GM12878 (cell line): ENCODE measurements at regions not wholly inside any gene's neighbourhood (a gene's known extent, or its start where the extent isn't known, plus 50 kb on each side); places are given as distances from the start of the nearest gene placed in this dataset.

Source experiments
- ATAC-seq: fragments of 200-7000 bp; cut with Tn5 transposase; 3 replicates; pipeline ENCODE4 v1.9.1; 2020; ENCODE audit warnings: mild to moderate bottlenecking, moderate library complexity
- BruUV-seq: library from RNA; stranded (reverse); fragments of 400-500 nt; replicated peaks from 2 replicates; lab custom pipeline; 2021; lab: Mats Ljungman, UMichigan
- CTCF ChIA-PET: fragments of 300-600 bp; sonication (Branson Sonifier 250); formaldehyde crosslinking; extraction: SDS; loops from one replicate; lab custom pipeline; 2021; ENCODE audit warnings: inconsistent platforms; lab: Yijun Ruan, JAX
- POLR2A ChIA-PET: fragments of 350-600 bp; formaldehyde crosslinking; extraction: SDS; loops from one replicate; lab custom pipeline; 2021; ENCODE audit warnings: inconsistent platforms; lab: Charles Lee
- RAD21 ChIA-PET: fragments of 300-600 bp; sonication (Branson Sonifier 250); formaldehyde crosslinking; loops from one replicate; lab custom pipeline; 2023; ENCODE audit warnings: antibody characterized with exemption; ENCODE audit not compliant: unreplicated experiment; lab: Charles Lee
- SMC1A ChIA-PET: fragments of 300-600 bp; sonication (Branson Sonifier 250); formaldehyde crosslinking; loops from one replicate; lab custom pipeline; 2023; ENCODE audit not compliant: unreplicated experiment, uncharacterized antibody; lab: Charles Lee
- DNase-seq: peaks from one replicate; pipeline ENCODE4 v3.0.0-alpha.2; 2011; ENCODE audit warnings: low read depth, low spot score
- FAIRE-seq: peaks from 3 replicates; lab custom pipeline; 2011; peaks lifted over from hg19 to GRCh38; lab: Jason Lieb, UNC
- H2AFZ ChIP-seq: 2 replicates; pipeline ENCODE4 v1.6.0; 2011; ENCODE audit warnings: low read depth, low read length, control low read depth; ENCODE audit not compliant: control insufficient read depth
- H3K27ac ChIP-seq: 2 replicates; pipeline ENCODE4 v1.5.1; 2011; ENCODE audit warnings: control low read depth; ENCODE audit not compliant: control insufficient read depth, insufficient read depth
- H3K27me3 ChIP-seq, 2 experiments: replicated peaks in 1 of 2; 2 replicates each; pipeline versions ENCODE4 v1.6.0 to v1.6.1; 2011; ENCODE audit warnings: low read length in 1 of 2; ENCODE audit not compliant: control insufficient read depth in 2 of 2, insufficient read depth in 2 of 2
- H3K36me3 ChIP-seq, 2 experiments: 2 replicates each; pipeline ENCODE4 v1.5.1; 2011; ENCODE audit warnings: low read length in 1 of 2; ENCODE audit not compliant: control insufficient read depth in 2 of 2, insufficient read depth in 2 of 2
- H3K4me1 ChIP-seq: 2 replicates; pipeline ENCODE4 v1.6.1; 2011; ENCODE audit warnings: mild to moderate bottlenecking, low read length, moderate library complexity, mixed read lengths; ENCODE audit not compliant: control insufficient read depth, insufficient read depth
- H3K4me2 ChIP-seq: 2 replicates; pipeline ENCODE4 v1.6.0; 2011; ENCODE audit warnings: control low read depth; ENCODE audit not compliant: control insufficient read depth, insufficient read depth
- H3K4me3 ChIP-seq: fragments of 200-600 bp; sonication (generic); 2 replicates; pipeline ENCODE4 v1.5.1; 2016
- H3K79me2 ChIP-seq: 2 replicates; pipeline ENCODE4 v1.6.0; 2011; ENCODE audit warnings: low read length; ENCODE audit not compliant: control insufficient read depth, insufficient read depth
- H3K9ac ChIP-seq: 2 replicates; pipeline ENCODE4 v1.8.0; 2011; ENCODE audit warnings: low read length, control low read depth, mixed read lengths; ENCODE audit not compliant: control insufficient read depth, insufficient read depth
- H3K9me3 ChIP-seq: replicated peaks from 3 replicates; pipeline ENCODE4 v1.5.1; 2011; ENCODE audit warnings: mild to moderate bottlenecking, low read length; ENCODE audit not compliant: control insufficient read depth, insufficient read depth
- H4K20me1 ChIP-seq: 2 replicates; pipeline ENCODE4 v1.6.0; 2011; ENCODE audit not compliant: control insufficient read depth, insufficient read depth
- CBX3 ChIP-seq: fragments of 200-600 bp; sonication (generic); IDR thresholded peaks from 2 replicates; pipeline ENCODE4 v1.6.1; 2016; ENCODE audit warnings: low read depth, borderline replicate concordance
- SUPT20H ChIP-seq: IDR thresholded peaks from 2 replicates; pipeline ENCODE4 v1.6.1; 2011; ENCODE audit warnings: low read depth, mild to moderate bottlenecking, low read length, moderate library complexity, borderline replicate concordance; ENCODE audit not compliant: control insufficient read depth
- YBX1 ChIP-seq: fragments of 450-650 bp; IDR thresholded peaks from 2 replicates; pipeline ENCODE4 v1.6.1; 2016; ENCODE audit warnings: antibody characterized with exemption
- WGBS: methylation state at CpG from one replicate; pipeline ENCODE4 v1.1.6; 2016; ENCODE audit warnings: low lambda C conversion rate; ENCODE audit not compliant: insufficient replicate concordance, insufficient coverage; ENCODE audit errors: missing lambda C conversion rate; 5-methylcytosine and 5-hydroxymethylcytosine counted together
- in situ Hi-C: fragments of 300-500 bp; cut with MboI; formaldehyde crosslinking; loops from 9 replicates; pipeline ENCODE4 v1.14.3; 2018; ENCODE audit warnings: mixed read lengths
- intact Hi-C: fragments of 100-400 bp; cut with micrococcal nuclease; formaldehyde crosslinking; loops from one replicate; pipeline ENCODE4 v1.14.2; 2022; ENCODE audit not compliant: unreplicated experiment
- TF ChIP-seq, protein P1 (sequence below): fragments of 450-650 bp; IDR thresholded peaks from 2 replicates; pipeline ENCODE4 v1.6.1; 2017; ENCODE audit warnings: mild to moderate bottlenecking, moderate library complexity
- TF ChIP-seq, protein P2 (sequence below): fragments of 450-650 bp; formaldehyde crosslinking; IDR thresholded peaks from 2 replicates; pipeline ENCODE4 v1.4.0; 2020; ENCODE audit warnings: mild to moderate bottlenecking, moderate library complexity

DNA sequence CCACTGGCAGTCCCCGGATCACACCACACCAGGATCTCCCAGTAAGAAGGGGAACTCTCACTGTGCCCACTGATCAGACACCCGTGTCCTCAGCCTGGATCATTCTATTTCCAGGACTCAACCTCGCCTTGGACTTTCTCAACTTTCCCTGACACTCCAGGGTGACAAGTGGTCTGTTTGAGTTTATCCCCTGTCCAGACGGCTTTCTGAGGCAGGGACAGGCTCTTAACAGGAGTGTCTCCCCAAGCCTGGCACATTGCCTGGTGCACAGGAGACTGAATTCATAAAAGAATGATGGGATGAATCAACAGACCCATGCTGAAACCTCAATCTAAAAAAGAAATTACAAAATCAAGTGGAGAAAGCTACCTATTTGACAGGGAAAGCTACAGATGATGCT, 606.6 kb downstream of the EFNB2 start:
- Histone ChIP-seq H4K20me1 (no peaks in the 10 kb centered on the region), H3K79me2 (no peaks in the 10 kb centered on the region), H3K4me2 (no peak overlapping the region), H3K27me3 (no peaks in the 10 kb centered on the region), H2AFZ (no peak overlapping the region), H3K36me3 (no peaks in the 10 kb centered on the region), H3K4me1 (no peaks in the 10 kb centered on the region), H3K4me3 (no peak overlapping the region), H3K9me3 (no peaks in the 10 kb centered on the region), H3K9ac (no peak overlapping the region), H3K27ac (no peak overlapping the region)
- ChIA-PET SMC1A (interaction anchor here (0.6 to 1.2 kb wide), 2 partner anchors 11 to 111 kb away, joined by 3 read pairs; no protein-coding TSS in a partner anchor), POLR2A (no interaction called here), RAD21 (no interaction called here), CTCF (no interaction called here)
- DNase-seq (no peak), ATAC-seq (no peak), FAIRE-seq (no peak)
- TF ChIP-seq CBX3, result no peak
- TF ChIP-seq, protein P1, sequence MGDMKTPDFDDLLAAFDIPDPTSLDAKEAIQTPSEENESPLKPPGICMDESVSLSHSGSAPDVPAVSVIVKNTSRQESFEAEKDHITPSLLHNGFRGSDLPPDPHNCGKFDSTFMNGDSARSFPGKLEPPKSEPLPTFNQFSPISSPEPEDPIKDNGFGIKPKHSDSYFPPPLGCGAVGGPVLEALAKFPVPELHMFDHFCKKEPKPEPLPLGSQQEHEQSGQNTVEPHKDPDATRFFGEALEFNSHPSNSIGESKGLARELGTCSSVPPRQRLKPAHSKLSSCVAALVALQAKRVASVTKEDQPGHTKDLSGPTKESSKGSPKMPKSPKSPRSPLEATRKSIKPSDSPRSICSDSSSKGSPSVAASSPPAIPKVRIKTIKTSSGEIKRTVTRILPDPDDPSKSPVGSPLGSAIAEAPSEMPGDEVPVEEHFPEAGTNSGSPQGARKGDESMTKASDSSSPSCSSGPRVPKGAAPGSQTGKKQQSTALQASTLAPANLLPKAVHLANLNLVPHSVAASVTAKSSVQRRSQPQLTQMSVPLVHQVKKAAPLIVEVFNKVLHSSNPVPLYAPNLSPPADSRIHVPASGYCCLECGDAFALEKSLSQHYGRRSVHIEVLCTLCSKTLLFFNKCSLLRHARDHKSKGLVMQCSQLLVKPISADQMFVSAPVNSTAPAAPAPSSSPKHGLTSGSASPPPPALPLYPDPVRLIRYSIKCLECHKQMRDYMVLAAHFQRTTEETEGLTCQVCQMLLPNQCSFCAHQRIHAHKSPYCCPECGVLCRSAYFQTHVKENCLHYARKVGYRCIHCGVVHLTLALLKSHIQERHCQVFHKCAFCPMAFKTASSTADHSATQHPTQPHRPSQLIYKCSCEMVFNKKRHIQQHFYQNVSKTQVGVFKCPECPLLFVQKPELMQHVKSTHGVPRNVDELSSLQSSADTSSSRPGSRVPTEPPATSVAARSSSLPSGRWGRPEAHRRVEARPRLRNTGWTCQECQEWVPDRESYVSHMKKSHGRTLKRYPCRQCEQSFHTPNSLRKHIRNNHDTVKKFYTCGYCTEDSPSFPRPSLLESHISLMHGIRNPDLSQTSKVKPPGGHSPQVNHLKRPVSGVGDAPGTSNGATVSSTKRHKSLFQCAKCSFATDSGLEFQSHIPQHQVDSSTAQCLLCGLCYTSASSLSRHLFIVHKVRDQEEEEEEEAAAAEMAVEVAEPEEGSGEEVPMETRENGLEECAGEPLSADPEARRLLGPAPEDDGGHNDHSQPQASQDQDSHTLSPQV, result no peak
- TF ChIP-seq, protein P2, sequence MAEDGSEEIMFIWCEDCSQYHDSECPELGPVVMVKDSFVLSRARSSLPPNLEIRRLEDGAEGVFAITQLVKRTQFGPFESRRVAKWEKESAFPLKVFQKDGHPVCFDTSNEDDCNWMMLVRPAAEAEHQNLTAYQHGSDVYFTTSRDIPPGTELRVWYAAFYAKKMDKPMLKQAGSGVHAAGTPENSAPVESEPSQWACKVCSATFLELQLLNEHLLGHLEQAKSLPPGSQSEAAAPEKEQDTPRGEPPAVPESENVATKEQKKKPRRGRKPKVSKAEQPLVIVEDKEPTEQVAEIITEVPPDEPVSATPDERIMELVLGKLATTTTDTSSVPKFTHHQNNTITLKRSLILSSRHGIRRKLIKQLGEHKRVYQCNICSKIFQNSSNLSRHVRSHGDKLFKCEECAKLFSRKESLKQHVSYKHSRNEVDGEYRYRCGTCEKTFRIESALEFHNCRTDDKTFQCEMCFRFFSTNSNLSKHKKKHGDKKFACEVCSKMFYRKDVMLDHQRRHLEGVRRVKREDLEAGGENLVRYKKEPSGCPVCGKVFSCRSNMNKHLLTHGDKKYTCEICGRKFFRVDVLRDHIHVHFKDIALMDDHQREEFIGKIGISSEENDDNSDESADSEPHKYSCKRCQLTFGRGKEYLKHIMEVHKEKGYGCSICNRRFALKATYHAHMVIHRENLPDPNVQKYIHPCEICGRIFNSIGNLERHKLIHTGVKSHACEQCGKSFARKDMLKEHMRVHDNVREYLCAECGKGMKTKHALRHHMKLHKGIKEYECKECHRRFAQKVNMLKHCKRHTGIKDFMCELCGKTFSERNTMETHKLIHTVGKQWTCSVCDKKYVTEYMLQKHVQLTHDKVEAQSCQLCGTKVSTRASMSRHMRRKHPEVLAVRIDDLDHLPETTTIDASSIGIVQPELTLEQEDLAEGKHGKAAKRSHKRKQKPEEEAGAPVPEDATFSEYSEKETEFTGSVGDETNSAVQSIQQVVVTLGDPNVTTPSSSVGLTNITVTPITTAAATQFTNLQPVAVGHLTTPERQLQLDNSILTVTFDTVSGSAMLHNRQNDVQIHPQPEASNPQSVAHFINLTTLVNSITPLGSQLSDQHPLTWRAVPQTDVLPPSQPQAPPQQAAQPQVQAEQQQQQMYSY (CRISPR knock-in tag), result no peak
- TF ChIP-seq YBX1, result no peak
- no peak for TF ChIP-seq SUPT20H
- 7% methylated on average over 4 of the region's 4 CpGs for WGBS
- in situ Hi-C loops (no loop called here), intact Hi-C loops (no loop called here)
- BruUV-seq, result no TSS peak
